ENCODE measurements at regions not wholly inside any gene's neighbourhood (a gene's known extent, or its start where the extent isn't known, plus 50 kb on each side); places are given as distances from the start of the nearest gene placed in this dataset.
"Not testable (repeated sequence)": the region's sequence is repeated elsewhere in the genome, so short reads cannot be mapped to it uniquely, and the experiment has no call there.

GRCh38 chr22:47918276-47918921 lies 1155.9 kb downstream of the TBC1D22A start:
- no peak for DNase-seq

- DNase-seq: no peak
Observed at GRCh38 chr22:47914481-47915097, 1152.1 kb downstream of the TBC1D22A start.

GRCh38 chr22:47902646-47903180 lies 1140.3 kb downstream of the TBC1D22A start:
- no peak for DNase-seq

- no peak for DNase-seq
Observed at GRCh38 chr22:47901911-47902310, 1139.5 kb downstream of the TBC1D22A start.

- no peak for DNase-seq
Observed at GRCh38 chr22:47899894-47900293, 1137.4 kb downstream of the TBC1D22A start.

GRCh38 chr22:47898946-47899345 lies 1136.5 kb downstream of the TBC1D22A start:
- DNase-seq: no peak

- no peak for DNase-seq
Observed at GRCh38 chr22:47891609-47892008, 1129.2 kb downstream of the TBC1D22A start.

- no peak for DNase-seq
Observed at GRCh38 chr22:47888817-47889216, 1126.4 kb downstream of the TBC1D22A start.

GRCh38 chr22:47884775-47885174 lies 1122.3 kb downstream of the TBC1D22A start:
- DNase-seq: no peak

- DNase-seq: no peak
Observed at GRCh38 chr22:47884200-47884599, 1121.8 kb downstream of the TBC1D22A start.

- DNase-seq: no peak
Observed at GRCh38 chr22:47883757-47884156, 1121.3 kb downstream of the TBC1D22A start.

GRCh38 chr22:47879346-47879745 lies 1116.9 kb downstream of the TBC1D22A start:
- DNase-seq: no peak

- no peak for DNase-seq
Observed at GRCh38 chr22:47878460-47878859, 1116.0 kb downstream of the TBC1D22A start.

GRCh38 chr22:47872761-47873535 lies 1110.5 kb downstream of the TBC1D22A start:
- DNase-seq: no peak

- no peak for DNase-seq
Observed at GRCh38 chr22:47865626-47866025, 1103.2 kb downstream of the TBC1D22A start.

GRCh38 chr22:47862394-47862793 lies 1099.9 kb downstream of the TBC1D22A start:
- no peak for DNase-seq

GRCh38 chr22:47860907-47861306 lies 1098.5 kb downstream of the TBC1D22A start:
- not testable (repeated sequence) for DNase-seq

- no peak for DNase-seq
Observed at GRCh38 chr22:47859881-47860525, 1097.6 kb downstream of the TBC1D22A start.

GRCh38 chr22:47858773-47859306 lies 1096.4 kb downstream of the TBC1D22A start:
- no peak for DNase-seq

GRCh38 chr22:47854680-47855079 lies 1092.2 kb downstream of the TBC1D22A start:
- no peak for DNase-seq

- DNase-seq: no peak
Observed at GRCh38 chr22:47854251-47854650, 1091.8 kb downstream of the TBC1D22A start.

GRCh38 chr22:47853750-47854149 lies 1091.3 kb downstream of the TBC1D22A start:
- no peak for DNase-seq

- no peak for DNase-seq
Observed at GRCh38 chr22:47851586-47851985, 1089.1 kb downstream of the TBC1D22A start.
